GM19025 (cell line): ENCODE measurements at regions not wholly inside any gene's neighbourhood (a gene's known extent, or its start where the extent isn't known, plus 50 kb on each side); places are given as distances from the start of the nearest gene placed in this dataset.

ENCODE experiments used
- ATAC-seq: cut with Tn5 transposase; IDR thresholded peaks from one replicate; pipeline ENCODE4 v1.9.1; 2021; ENCODE audit warnings: mild to moderate bottlenecking, low read depth, moderate library complexity; ENCODE audit not compliant: unreplicated experiment

- ATAC-seq, result no peak
These were observed 648.2 kb upstream of the PCDH9 start for GRCh38 chr13:67878376-67878775.

- ATAC-seq, result no peak
These were observed 646.9 kb upstream of the PCDH9 start for GRCh38 chr13:67877031-67877430.

GRCh38 chr13:67867206-67867605 lies 637.1 kb upstream of the PCDH9 start:
- ATAC-seq, result no peak

DNA sequence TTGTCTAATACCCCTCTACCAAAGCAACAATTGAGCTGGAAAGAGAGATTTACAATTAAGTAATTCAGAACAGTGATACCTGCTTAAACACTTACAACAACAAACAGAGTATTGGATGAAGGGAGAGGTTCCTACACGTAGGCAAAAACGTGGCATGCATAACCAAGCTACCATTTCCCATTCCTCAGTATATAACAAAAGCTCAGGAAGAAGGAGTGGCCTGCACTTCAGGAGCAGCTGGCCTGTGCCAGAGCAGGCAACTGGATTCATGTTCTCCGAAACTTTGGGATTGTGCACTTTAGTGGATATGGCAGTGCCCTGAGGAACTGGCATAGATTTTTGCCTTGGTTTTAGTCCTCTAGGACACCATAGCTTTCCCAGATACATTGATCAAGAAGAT lies 630.2 kb upstream of the PCDH9 start:
- ATAC-seq, result no peak

GRCh38 chr13:67859904-67860303 lies 629.8 kb upstream of the PCDH9 start:
- ATAC-seq, result no peak

DNA sequence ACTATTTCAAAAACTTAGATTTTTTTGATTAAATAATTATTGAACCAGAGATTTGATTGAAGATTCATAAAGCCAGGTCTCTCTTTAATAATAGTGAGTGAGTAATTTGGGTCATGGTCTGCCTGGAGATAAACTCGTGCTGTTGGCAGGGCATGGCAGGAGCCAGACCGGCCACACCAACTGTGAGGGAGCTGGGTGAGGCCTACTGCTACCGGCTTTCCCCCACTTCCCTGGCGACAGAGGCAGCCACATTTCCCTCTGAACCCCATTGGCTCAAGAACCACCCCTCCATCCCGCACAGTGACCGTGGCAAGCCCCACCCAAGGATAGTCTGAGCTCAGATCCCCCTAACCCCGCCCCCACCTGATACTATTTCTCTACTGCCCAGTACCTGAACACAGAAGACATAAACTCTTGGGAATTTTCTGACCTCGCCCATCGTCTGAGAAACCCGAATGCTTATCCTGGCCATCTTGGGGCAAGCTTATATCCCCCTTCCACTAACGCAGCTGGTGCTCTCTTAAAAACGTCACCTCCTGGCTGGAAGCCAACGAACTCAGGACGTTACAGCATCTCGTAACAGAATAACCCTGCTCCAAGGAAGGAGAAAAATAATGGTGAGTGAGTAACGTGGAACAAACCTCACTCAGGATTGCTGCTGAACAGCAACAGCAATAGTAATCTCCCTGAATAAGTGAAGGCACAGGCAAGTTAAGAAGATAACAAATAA lies 627.6 kb upstream of the PCDH9 start:
- no peak for ATAC-seq

DNA sequence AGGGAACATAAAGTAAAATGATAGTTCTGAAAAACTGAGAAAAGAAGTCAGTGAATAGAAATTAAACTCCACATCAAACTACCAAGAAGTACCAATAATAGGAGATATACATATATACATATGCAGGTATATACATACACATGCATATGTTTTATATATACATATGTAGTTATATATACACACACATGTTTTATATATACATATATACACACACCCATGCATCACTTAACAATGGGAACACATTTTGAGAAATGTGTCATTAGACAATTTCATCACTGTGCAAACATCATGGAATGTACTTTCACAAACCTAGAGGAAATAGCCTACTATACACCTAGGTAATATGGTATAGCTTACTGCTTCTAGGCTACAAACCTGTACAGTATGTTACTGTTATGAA lies 626.8 kb upstream of the PCDH9 start:
- no peak for ATAC-seq

GRCh38 chr13:67855741-67856238 lies 625.7 kb upstream of the PCDH9 start:
- no peak for ATAC-seq

DNA sequence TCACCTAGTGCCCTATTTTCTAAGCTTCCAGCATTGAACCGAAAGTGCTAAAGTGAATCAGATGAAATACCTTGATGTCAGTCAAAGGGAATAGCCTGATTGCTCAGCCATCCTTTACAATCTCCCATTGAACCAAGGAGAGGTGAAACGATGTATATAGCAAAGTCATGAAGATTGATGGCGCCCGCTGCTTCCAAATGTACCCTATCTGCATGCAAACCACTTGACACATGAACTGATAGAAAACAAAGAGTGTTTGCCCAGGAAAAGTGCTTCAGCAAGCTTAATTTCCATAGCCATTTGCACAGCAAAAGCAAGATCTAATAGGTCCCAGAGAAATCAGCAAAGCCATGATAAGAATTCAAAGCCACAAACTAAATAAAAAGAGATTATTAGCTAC lies 624.9 kb upstream of the PCDH9 start:
- no peak for ATAC-seq

- no peak for ATAC-seq
These were observed 614.4 kb upstream of the PCDH9 start for GRCh38 chr13:67844574-67844973.

GRCh38 chr13:67841071-67841470 lies 610.9 kb upstream of the PCDH9 start:
- ATAC-seq, result no peak

- no peak for ATAC-seq
These were observed 603.4 kb upstream of the PCDH9 start for GRCh38 chr13:67833564-67833963.

GRCh38 chr13:67829641-67830040 lies 599.5 kb upstream of the PCDH9 start:
- ATAC-seq, result no peak

GRCh38 chr13:67827992-67828391 lies 597.9 kb upstream of the PCDH9 start:
- ATAC-seq, result no peak

DNA sequence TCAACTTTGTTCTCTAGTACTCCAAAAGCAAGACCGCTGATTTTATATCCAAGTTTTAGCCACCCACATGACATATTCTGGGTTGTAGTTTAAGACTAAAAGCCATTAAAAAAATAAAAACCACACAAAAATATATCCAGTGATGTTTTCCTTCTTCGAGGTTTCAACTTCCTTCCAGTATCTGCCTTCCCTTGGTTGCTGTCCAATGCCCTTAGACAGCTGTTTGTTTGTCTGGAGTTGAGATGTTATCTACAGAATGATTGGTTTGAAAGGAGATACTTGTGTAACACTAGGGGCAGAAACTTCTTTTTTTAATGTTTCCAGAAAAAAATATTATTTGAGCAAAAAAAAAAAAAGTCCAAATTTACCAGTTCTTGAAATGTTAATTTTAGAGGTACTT lies 591.5 kb upstream of the PCDH9 start:
- ATAC-seq, result no peak

- ATAC-seq, result no peak
These were observed 576.7 kb upstream of the PCDH9 start for GRCh38 chr13:67806796-67807195.

DNA sequence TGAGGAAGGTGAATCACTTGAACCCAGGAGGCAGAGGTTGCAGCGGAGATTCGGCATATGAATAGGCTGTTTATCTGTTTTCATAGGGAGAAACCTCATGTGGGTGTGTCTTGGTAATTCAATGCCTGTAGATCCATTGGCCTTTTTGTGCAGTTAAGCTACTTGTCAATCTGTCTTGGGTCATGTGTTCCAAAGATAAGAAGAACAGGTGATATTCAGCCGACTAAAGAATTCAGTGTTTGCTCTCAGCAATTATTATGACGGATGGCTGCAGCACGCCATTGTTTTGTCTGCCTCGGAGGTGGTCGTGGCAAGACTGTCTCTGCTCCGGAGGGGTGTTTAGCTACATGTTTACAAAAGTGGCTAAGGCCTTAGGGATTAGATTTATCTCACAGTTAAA lies 573.0 kb upstream of the PCDH9 start:
- ATAC-seq, result no peak

DNA sequence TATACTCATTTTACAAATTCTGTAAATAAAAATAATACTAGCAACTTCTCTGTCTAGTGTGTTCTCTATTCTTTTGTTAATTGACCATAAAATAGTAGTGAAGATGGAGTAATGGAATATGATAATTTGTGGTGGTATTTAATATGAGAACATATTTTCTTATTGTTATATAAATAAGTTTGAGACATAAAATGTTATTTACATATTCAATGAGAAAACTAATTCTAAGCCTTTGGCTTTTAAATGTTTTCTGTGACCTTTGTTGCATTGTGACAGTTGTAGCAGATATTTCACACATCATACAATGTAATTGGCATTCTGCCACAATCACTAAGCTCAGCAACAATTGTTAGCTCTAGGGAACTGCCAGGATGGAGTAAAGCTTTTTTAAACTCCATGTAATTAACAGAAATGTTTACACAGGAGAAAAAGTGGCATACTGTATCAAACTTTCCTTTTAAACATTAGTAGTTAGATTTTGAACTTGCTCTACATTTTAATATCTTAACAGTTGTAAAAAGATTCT lies 562.1 kb upstream of the PCDH9 start:
- no peak for ATAC-seq

- ATAC-seq, result no peak
These were observed 560.9 kb upstream of the PCDH9 start for GRCh38 chr13:67791047-67791446.

DNA sequence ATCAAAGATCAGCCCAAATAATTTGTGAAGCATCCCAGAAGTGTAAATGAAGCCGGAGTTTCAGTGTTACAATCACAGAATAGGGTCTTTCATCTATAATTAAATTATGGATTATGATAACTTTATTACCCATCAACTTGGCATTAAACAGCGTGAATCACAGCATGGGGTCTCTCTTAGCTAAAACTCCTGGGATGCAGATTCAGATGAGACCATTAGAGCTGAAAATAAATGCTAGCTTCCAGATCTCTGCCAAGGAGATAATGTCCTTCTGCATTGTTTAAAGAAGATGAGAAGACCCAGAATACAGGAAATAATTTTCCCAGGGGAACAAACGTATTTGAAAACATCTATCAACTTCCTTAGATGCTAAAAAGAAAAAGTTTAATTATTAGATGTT lies 546.0 kb upstream of the PCDH9 start:
- ATAC-seq, result no peak

- no peak for ATAC-seq
These were observed 545.2 kb upstream of the PCDH9 start for GRCh38 chr13:67775359-67775758.

GRCh38 chr13:67772807-67773453 lies 542.8 kb upstream of the PCDH9 start:
- ATAC-seq, result no peak
